Upper lobe of left lung (tissue), 6 donors: ENCODE measurements at regions not wholly inside any gene's neighbourhood (a gene's known extent, or its start where the extent isn't known, plus 50 kb on each side); places are given as distances from the start of the nearest gene placed in this dataset.
"Not testable (repeated sequence)": the region's sequence is repeated elsewhere in the genome, so short reads cannot be mapped to it uniquely, and the experiment has no call there.

ENCODE experiments used
- ATAC-seq, 2 donors: fragments of 200-7000 bp; cut with Tn5 transposase; one replicate each; pipeline ENCODE4 v1.9.1; 2022; ENCODE audit warnings: mild to moderate bottlenecking in 2 of 2, moderate library complexity in 2 of 2; ENCODE audit not compliant: low FRiP score in 2 of 2
- DNase-seq, 2 donors: peaks; one replicate each; pipeline ENCODE4 v3.0.0-alpha.2; 2019 to 2020
- H3K27ac ChIP-seq, 4 donors: fragments of 200-600 bp; sonication (generic); one replicate each; pipeline ENCODE4 v1.5.1; 2016 to 2019
- H3K27me3 ChIP-seq, 4 donors: fragments of 200-600 bp; sonication (generic); one replicate each; pipeline ENCODE4 v1.5.1; 2017 to 2019
- H3K36me3 ChIP-seq, 4 donors: fragments of 200-600 bp; sonication (generic); one replicate each; pipeline ENCODE4 v1.5.1; 2016 to 2019
- H3K4me1 ChIP-seq, 4 donors: fragments of 200-600 bp; sonication (generic); one replicate each; pipeline ENCODE4 v1.5.1; 2018 to 2019
- H3K4me3 ChIP-seq, 4 donors: fragments of 200-600 bp; sonication (generic); one replicate each; pipeline ENCODE4 v1.5.1; 2017 to 2019; ENCODE audit warnings: mild to moderate bottlenecking in 2 of 4, moderate library complexity in 1 of 4
- H3K9me3 ChIP-seq, 4 donors: fragments of 200-600 bp; sonication (generic); one replicate each; pipeline ENCODE4 v1.5.1; 2018 to 2019
- EP300 ChIP-seq, 4 donors: sonication (generic); formaldehyde crosslinking; IDR thresholded peaks; one replicate each; pipeline ENCODE4 v1.5.1; 2017; ENCODE audit warnings: antibody characterized with exemption in 4 of 4, control low read depth in 2 of 4
- POLR2A ChIP-seq, 4 donors: fragments of 450-650 bp; IDR thresholded peaks; one replicate each; pipeline ENCODE4 v1.5.1; 2016 to 2017; ENCODE audit warnings: antibody characterized with exemption in 4 of 4, mild to moderate bottlenecking in 2 of 4
- POLR2AphosphoS5 ChIP-seq, 2 donors: sonication (generic); formaldehyde crosslinking; IDR thresholded peaks; one replicate each; pipeline ENCODE4 v1.5.1; 2017; ENCODE audit warnings: antibody characterized with exemption in 2 of 2
- WGBS, 2 donors: methylation state at CpG; one replicate each; pipeline ENCODE4 v1.1.5; 2017 to 2018; 5-methylcytosine and 5-hydroxymethylcytosine counted together
- small RNA-seq, 4 donors: library from RNA; depleted of rRNA; stranded (forward); fragments of <200 nt; gene quantifications; one replicate each; pipeline ENCODE3, GENCODE V24; 2016
- TF ChIP-seq, protein P1 (sequence below), 6 experiments: fragments of 450-650 bp in 4 of 6; fragments of 200-600 bp in 2 of 6; sonication (generic) in 2 of 6; IDR thresholded peaks; one replicate each; pipeline ENCODE4 v1.5.1; 2016 to 2019; ENCODE audit warnings: antibody characterized with exemption in 6 of 6
- donor health status: DM: no; HTN: no; CAD: no; lungs with moderate emphysema.
- donor health status: DM: no; HTN: yes; CAD: no; lungs with severe emphysema.

DNA sequence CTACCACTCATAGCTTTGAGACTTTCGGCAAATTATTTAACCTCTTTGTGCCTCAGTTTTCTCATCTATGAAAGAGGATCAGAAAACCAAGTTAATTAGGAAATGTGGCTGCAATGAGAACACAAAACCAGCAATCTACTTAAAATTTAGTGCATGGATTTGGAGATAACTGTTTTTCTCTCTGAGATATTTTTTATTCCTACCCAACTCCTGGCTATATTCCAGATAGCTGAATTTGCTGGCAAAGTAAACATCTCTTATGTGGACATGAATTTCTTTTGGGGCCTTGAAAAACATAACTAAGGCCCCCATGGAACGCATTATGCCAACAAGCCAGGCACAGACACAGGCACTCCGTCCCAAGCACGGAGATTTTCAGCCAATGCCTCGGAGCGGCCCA is 53.4 kb upstream of the FOXN3 start:
- Histone ChIP-seq H3K27me3 (no peaks in the 10 kb centered on the region), H3K4me3 (no peak overlapping the region), H3K4me1 (peaks cover 0 to 5% (median 4%) of the 10 kb centered on the region in 4 donors), H3K36me3 (no peaks in the 10 kb centered on the region), H3K27ac (no peak overlapping the region), H3K9me3 (no peaks in the 10 kb centered on the region)
- TF ChIP-seq, protein P1, sequence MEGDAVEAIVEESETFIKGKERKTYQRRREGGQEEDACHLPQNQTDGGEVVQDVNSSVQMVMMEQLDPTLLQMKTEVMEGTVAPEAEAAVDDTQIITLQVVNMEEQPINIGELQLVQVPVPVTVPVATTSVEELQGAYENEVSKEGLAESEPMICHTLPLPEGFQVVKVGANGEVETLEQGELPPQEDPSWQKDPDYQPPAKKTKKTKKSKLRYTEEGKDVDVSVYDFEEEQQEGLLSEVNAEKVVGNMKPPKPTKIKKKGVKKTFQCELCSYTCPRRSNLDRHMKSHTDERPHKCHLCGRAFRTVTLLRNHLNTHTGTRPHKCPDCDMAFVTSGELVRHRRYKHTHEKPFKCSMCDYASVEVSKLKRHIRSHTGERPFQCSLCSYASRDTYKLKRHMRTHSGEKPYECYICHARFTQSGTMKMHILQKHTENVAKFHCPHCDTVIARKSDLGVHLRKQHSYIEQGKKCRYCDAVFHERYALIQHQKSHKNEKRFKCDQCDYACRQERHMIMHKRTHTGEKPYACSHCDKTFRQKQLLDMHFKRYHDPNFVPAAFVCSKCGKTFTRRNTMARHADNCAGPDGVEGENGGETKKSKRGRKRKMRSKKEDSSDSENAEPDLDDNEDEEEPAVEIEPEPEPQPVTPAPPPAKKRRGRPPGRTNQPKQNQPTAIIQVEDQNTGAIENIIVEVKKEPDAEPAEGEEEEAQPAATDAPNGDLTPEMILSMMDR (IDR thresholded peaks at IDR 0.05) = no peak
- no peak for TF ChIP-seq POLR2AphosphoS5 (IDR thresholded peaks at IDR 0.05)
- no peak for TF ChIP-seq EP300 (IDR thresholded peaks at IDR 0.05)
- no peak for TF ChIP-seq POLR2A (IDR thresholded peaks at IDR 0.05)
- DNase-seq = no peak
- ATAC-seq = no peak
- 93 to 95% methylated on average over 6 of the region's 6 CpGs for WGBS, 2 donors

DNA sequence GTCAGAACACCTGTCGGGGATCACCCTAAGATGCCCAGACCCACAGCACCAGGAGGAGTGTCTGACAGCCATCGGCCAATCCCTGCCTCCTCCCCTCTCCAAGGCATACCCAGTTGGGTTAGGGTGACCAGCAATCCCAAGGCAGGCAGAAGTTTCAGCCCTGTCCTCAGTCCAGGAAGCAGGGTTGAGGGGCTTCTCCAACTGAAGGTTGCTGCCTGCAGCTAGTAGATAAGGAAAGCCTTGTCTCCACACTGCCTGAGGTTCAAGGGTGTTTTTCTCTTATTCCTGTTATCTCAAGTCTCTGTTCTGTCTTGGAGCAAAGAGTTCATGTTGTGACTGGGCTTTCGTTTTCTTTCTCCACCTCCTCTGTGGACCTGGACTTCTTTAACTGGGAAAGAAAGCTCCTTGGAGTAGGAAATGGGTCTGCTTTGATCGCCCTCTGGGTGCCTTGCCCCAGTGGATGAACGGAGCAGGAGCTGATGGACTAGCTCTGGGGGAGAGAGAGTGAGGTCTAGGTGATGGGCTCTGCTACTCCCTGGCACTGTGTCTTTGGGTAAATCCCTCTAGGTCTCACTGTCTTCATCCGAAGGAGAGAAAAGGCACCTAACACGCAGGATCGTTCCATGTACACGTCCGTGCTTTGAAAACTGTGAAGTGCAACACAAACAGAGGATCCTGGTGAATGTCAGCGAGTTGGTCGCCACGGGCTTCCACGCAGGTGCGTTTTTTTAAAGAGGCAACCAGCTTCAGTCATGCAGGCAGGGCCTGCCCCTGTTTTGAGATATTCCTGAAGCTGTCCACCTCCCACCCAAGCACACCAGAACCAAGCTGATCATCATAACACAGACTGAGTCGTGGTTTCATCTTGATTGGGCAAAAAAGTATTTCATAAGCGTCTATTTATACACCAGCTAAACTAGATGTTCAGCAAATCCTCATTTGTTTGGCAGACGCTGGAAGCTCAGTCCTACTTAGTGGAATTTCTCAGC is 52.5 kb upstream of the FOXN3 start:
- ATAC-seq = peak in 1 of 2 donors; percentile 46
- no peak overlapping the region for H3K27ac ChIP-seq

DNA sequence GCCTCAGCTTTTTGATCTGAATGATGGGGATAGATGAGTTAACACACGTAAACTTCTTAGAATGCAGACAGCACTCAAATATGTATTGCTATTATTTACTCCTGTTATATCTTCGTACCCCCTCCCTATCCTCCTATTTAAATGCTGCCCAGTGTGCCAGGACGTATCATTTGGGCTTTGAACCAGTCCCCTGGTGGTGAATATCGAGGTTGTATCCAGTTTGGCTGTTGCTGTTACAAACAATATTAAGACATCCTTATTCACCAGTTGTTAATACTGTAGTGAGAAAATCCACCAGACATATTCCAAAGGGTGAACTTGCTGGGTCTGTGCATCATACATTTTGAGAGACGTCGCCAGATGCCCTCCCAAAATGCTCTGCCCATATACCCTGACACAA is 51.5 kb upstream of the FOXN3 start:
- H3K9me3 ChIP-seq = no peaks in the 10 kb centered on the region
- peaks cover 0 to 5% (median 4%) of the 10 kb centered on the region in 4 donors for H3K4me1 ChIP-seq
- no peak overlapping the region for H3K27ac ChIP-seq
- no peaks in the 10 kb centered on the region for H3K36me3 ChIP-seq
- H3K27me3 ChIP-seq = no peaks in the 10 kb centered on the region
- 98 to 99% methylated on average over 6 of the region's 6 CpGs for WGBS, 2 donors
- DNase-seq = no peak
- no peak for ATAC-seq
- no peak overlapping the region for H3K4me3 ChIP-seq
- TF ChIP-seq, protein P1 (IDR thresholded peaks at IDR 0.05) = no peak
- TF ChIP-seq POLR2A (IDR thresholded peaks at IDR 0.05) (no peak), POLR2AphosphoS5 (IDR thresholded peaks at IDR 0.05) (no peak)

More for the DNA sequence above, 52.5 kb upstream of the FOXN3 start:
- Histone ChIP-seq H3K4me1 (peaks cover 0 to 5% (median 4%) of the 10 kb centered on the region in 4 donors), H3K4me3 (no peak overlapping the region), H3K27me3 (no peaks in the 10 kb centered on the region), H3K9me3 (no peaks in the 10 kb centered on the region), H3K36me3 (no peaks in the 10 kb centered on the region)
- 78 to 80% methylated on average over 16 to 18 of the region's 18 CpGs for WGBS, 2 donors
- TF ChIP-seq POLR2AphosphoS5 (IDR thresholded peaks at IDR 0.05) (no peak), EP300 (IDR thresholded peaks at IDR 0.05) (no peak), POLR2A (IDR thresholded peaks at IDR 0.05) (no peak)
- TF ChIP-seq, protein P1 (IDR thresholded peaks at IDR 0.05) = no peak
- DNase-seq = no peak

DNA sequence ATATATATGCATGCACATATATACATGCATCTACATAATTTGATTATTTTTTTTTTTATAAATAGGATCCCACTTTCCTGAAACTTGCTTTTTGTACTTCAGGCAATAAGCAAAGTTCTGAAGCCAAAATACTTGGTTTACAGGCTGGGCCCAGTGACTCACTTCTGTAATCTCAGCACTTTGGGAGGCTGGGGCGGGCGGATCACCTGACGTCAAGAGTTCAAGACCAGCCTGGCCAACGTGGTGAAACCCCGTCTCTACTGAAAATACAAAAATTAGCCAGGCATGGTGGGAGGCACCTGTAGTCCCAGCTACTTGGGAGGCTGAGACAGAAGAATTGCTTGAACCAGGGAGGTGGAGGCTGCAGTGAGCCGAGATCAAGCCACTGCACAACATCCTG is 51.0 kb upstream of the FOXN3 start:
- not testable (repeated sequence) for H3K27ac ChIP-seq, ATAC-seq, H3K27me3 ChIP-seq, H3K4me1 ChIP-seq, H3K36me3 ChIP-seq, H3K4me3 ChIP-seq, H3K9me3 ChIP-seq, DNase-seq
- 90 to 92% methylated on average over 6 of the region's 6 CpGs for WGBS, 2 donors

DNA sequence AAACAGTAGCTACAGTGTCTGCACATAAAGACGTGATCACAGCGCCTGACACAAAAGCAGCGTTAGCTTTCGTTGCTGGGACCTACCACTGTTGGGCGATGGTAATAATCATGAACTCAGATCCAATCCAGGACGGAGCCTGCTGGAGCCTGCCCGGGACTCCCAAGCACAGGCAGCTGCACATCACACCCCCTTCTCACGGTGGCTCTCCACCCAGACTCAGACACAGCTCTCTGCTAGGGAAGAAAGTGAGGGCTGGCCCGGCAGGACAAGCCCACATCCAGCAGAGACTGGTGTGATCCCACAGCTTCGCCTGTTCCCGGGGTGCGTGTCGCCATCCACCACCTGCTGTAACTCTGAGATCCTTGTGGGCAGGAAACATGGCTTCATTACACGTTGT is 49.9 kb upstream of the FOXN3 start:
- 73 to 78% methylated on average over 14 of the region's 14 CpGs for WGBS, 2 donors
- TF ChIP-seq EP300 (IDR thresholded peaks at IDR 0.05) (no peak), POLR2A (IDR thresholded peaks at IDR 0.05) (no peak), POLR2AphosphoS5 (IDR thresholded peaks at IDR 0.05) (no peak)
- TF ChIP-seq, protein P1 (IDR thresholded peaks at IDR 0.05) = no peak
- peaks cover 0 to 5% (median 4%) of the 10 kb centered on the region in 4 donors for H3K4me1 ChIP-seq
- no peaks in the 10 kb centered on the region for H3K27me3 ChIP-seq
- H3K9me3 ChIP-seq = no peaks in the 10 kb centered on the region
- ATAC-seq (peak in 1 of 2 donors; percentile 40), DNase-seq (peak in 1 of 2 donors; percentile 19)
- H3K36me3 ChIP-seq = no peaks in the 10 kb centered on the region
- no peak overlapping the region for H3K27ac ChIP-seq
- no peak overlapping the region for H3K4me3 ChIP-seq

Small RNA genes in the stretch of these regions (small RNA-seq; reads per million reads assigned to genes)
- gene RF00019 = 0 reads per million in 4 donors
- gene RN7SKP107 = 0 reads per million in 4 donors
